ENCODE measurements at regions not wholly inside any gene's neighbourhood (a gene's known extent, or its start where the extent isn't known, plus 50 kb on each side); places are given as distances from the start of the nearest gene placed in this dataset.

- Histone ChIP-seq H3K4me3 (ENCODE audit: insufficient read length, low read depth) (no peak overlapping the region), H3K9ac (ENCODE audit: insufficient read length, low read depth) (no peak overlapping the region), H3K36me3 (ENCODE audit: insufficient read depth, insufficient read length, low read length) (no peaks in the 10 kb centered on the region), H3K27me3 (ENCODE audit: insufficient read depth, insufficient read length) (no peaks in the 10 kb centered on the region), H3K9me3 (ENCODE audit: insufficient read depth, low read length) (peaks cover 5% of the 10 kb centered on the region; the same call in 1 of the 2 replicates), H3K4me1 (ENCODE audit: insufficient read depth, insufficient read length) (no peaks in the 10 kb centered on the region)
- DNase-seq (ENCODE audit: low read depth, low spot score), result no peak
- TF ChIP-seq SUZ12 (IDR thresholded peaks at IDR 0.05; ENCODE audit: extremely low read depth, insufficient read depth, insufficient read length), result no peak
- TF ChIP-seq YY1 (IDR thresholded peaks at IDR 0.05; ENCODE audit: insufficient read depth, insufficient read length), result no peak
- no peak for TF ChIP-seq ZNF274 (IDR thresholded peaks at IDR 0.05; ENCODE audit: low read depth, low read length)
These were observed 139.6 kb upstream of the GDF10 start for GRCh38 chr10:47160261-47160908.

- DNase-seq (ENCODE audit: low read depth, low spot score), result no peak
- no peak for TF ChIP-seq ZNF274 (IDR thresholded peaks at IDR 0.05; ENCODE audit: low read depth, low read length)
- no peak for TF ChIP-seq SUZ12 (IDR thresholded peaks at IDR 0.05; ENCODE audit: extremely low read depth, insufficient read depth, insufficient read length)
- TF ChIP-seq YY1 (IDR thresholded peaks at IDR 0.05; ENCODE audit: insufficient read depth, insufficient read length), result no peak
- Histone ChIP-seq H3K36me3 (ENCODE audit: insufficient read depth, insufficient read length, low read length) (no peaks in the 10 kb centered on the region), H3K4me3 (ENCODE audit: insufficient read length, low read depth) (no peak overlapping the region), H3K4me1 (ENCODE audit: insufficient read depth, insufficient read length) (no peaks in the 10 kb centered on the region), H3K27me3 (ENCODE audit: insufficient read depth, insufficient read length) (no peaks in the 10 kb centered on the region), H3K9ac (ENCODE audit: insufficient read length, low read depth) (no peak overlapping the region), H3K9me3 (ENCODE audit: insufficient read depth, low read length) (no peaks in the 10 kb centered on the region)
These were observed 139.0 kb upstream of the GDF10 start for GRCh38 chr10:47160967-47161366.

GRCh38 chr10:47161465-47161864, 138.5 kb upstream of the GDF10 start:
- no peaks in the 10 kb centered on the region for H3K27me3 ChIP-seq (ENCODE audit: insufficient read depth, insufficient read length)
- no peak for DNase-seq (ENCODE audit: low read depth, low spot score)
- no peak for TF ChIP-seq SUZ12 (IDR thresholded peaks at IDR 0.05; ENCODE audit: extremely low read depth, insufficient read depth, insufficient read length)
- no peak for TF ChIP-seq YY1 (IDR thresholded peaks at IDR 0.05; ENCODE audit: insufficient read depth, insufficient read length)
- no peak for TF ChIP-seq ZNF274 (IDR thresholded peaks at IDR 0.05; ENCODE audit: low read depth, low read length)
- no peak overlapping the region for H3K4me3 ChIP-seq (ENCODE audit: insufficient read length, low read depth)
- peaks cover 2% of the 10 kb centered on the region; the same call in 1 of the 2 replicates for H3K9me3 ChIP-seq (ENCODE audit: insufficient read depth, low read length)
- no peaks in the 10 kb centered on the region for H3K36me3 ChIP-seq (ENCODE audit: insufficient read depth, insufficient read length, low read length)
- peaks cover 1% of the 10 kb centered on the region for H3K4me1 ChIP-seq (ENCODE audit: insufficient read depth, insufficient read length)
- H3K9ac ChIP-seq (ENCODE audit: insufficient read length, low read depth), result no peak overlapping the region

GRCh38 chr10:47164126-47164799, 135.7 kb upstream of the GDF10 start:
- Histone ChIP-seq H3K9ac (ENCODE audit: insufficient read length, low read depth) (no peak overlapping the region), H3K36me3 (ENCODE audit: insufficient read depth, insufficient read length, low read length) (no peaks in the 10 kb centered on the region), H3K27me3 (ENCODE audit: insufficient read depth, insufficient read length) (no peaks in the 10 kb centered on the region), H3K4me3 (ENCODE audit: insufficient read length, low read depth) (no peak overlapping the region), H3K9me3 (ENCODE audit: insufficient read depth, low read length) (peaks cover 8% of the 10 kb centered on the region; the same call in 1 of the 2 replicates), H3K4me1 (ENCODE audit: insufficient read depth, insufficient read length) (peaks cover 1% of the 10 kb centered on the region)
- DNase-seq (ENCODE audit: low read depth, low spot score), result no peak
- TF ChIP-seq ZNF274 (IDR thresholded peaks at IDR 0.05; ENCODE audit: low read depth, low read length), result no peak
- no peak for TF ChIP-seq SUZ12 (IDR thresholded peaks at IDR 0.05; ENCODE audit: extremely low read depth, insufficient read depth, insufficient read length)
- no peak for TF ChIP-seq YY1 (IDR thresholded peaks at IDR 0.05; ENCODE audit: insufficient read depth, insufficient read length)

GRCh38 chr10:47164800-47165128, 135.2 kb upstream of the GDF10 start:
- Histone ChIP-seq H3K36me3 (ENCODE audit: insufficient read depth, insufficient read length, low read length) (no peaks in the 10 kb centered on the region), H3K9me3 (ENCODE audit: insufficient read depth, low read length) (peaks cover 8% of the 10 kb centered on the region; the same call in 1 of the 2 replicates), H3K4me1 (ENCODE audit: insufficient read depth, insufficient read length) (peaks cover 1% of the 10 kb centered on the region), H3K27me3 (ENCODE audit: insufficient read depth, insufficient read length) (no peaks in the 10 kb centered on the region), H3K4me3 (ENCODE audit: insufficient read length, low read depth) (no peak overlapping the region), H3K9ac (ENCODE audit: insufficient read length, low read depth) (no peak overlapping the region)
- no peak for DNase-seq (ENCODE audit: low read depth, low spot score)
- TF ChIP-seq ZNF274 (IDR thresholded peaks at IDR 0.05; ENCODE audit: low read depth, low read length) (no peak), YY1 (IDR thresholded peaks at IDR 0.05; ENCODE audit: insufficient read depth, insufficient read length) (no peak), SUZ12 (IDR thresholded peaks at IDR 0.05; ENCODE audit: extremely low read depth, insufficient read depth, insufficient read length) (no peak)

GRCh38 chr10:47165168-47165710, 134.8 kb upstream of the GDF10 start:
- no peak overlapping the region for H3K4me3 ChIP-seq (ENCODE audit: insufficient read length, low read depth)

More at GRCh38 chr10:47165168-47165710, 134.8 kb upstream of the GDF10 start:
- no peaks in the 10 kb centered on the region for H3K27me3 ChIP-seq (ENCODE audit: insufficient read depth, insufficient read length)
- H3K4me1 ChIP-seq (ENCODE audit: insufficient read depth, insufficient read length), result peaks cover 1% of the 10 kb centered on the region
- TF ChIP-seq ZNF274 (IDR thresholded peaks at IDR 0.05; ENCODE audit: low read depth, low read length), result no peak
- no peak for TF ChIP-seq SUZ12 (IDR thresholded peaks at IDR 0.05; ENCODE audit: extremely low read depth, insufficient read depth, insufficient read length)
- no peak for TF ChIP-seq YY1 (IDR thresholded peaks at IDR 0.05; ENCODE audit: insufficient read depth, insufficient read length)
- H3K9me3 ChIP-seq (ENCODE audit: insufficient read depth, low read length), result peaks cover 8% of the 10 kb centered on the region; the same call in 1 of the 2 replicates
- H3K36me3 ChIP-seq (ENCODE audit: insufficient read depth, insufficient read length, low read length), result no peaks in the 10 kb centered on the region
- DNase-seq (ENCODE audit: low read depth, low spot score), result no peak
- no peak overlapping the region for H3K9ac ChIP-seq (ENCODE audit: insufficient read length, low read depth)

Measured in NT2/D1 (cell line).